Muscle layer of duodenum (tissue), 2 donors: ENCODE measurements at regions not wholly inside any gene's neighbourhood (a gene's known extent, or its start where the extent isn't known, plus 50 kb on each side); places are given as distances from the start of the nearest gene placed in this dataset.

Experiments used
- H3K27ac ChIP-seq: one replicate; pipeline ENCODE4 v1.7.0; 2013; ENCODE audit warnings: mild to moderate bottlenecking, low read length
- H3K27me3 ChIP-seq: one replicate; pipeline ENCODE4 v1.7.0; 2013; ENCODE audit warnings: low read depth, mild to moderate bottlenecking, control low read depth, low read length
- H3K36me3 ChIP-seq, 2 donors: one replicate each; pipeline ENCODE4 v1.7.0; 2013; ENCODE audit warnings: low read length in 2 of 2, control low read depth in 1 of 2, mild to moderate bottlenecking in 1 of 2; ENCODE audit not compliant: insufficient read depth in 2 of 2, control insufficient read depth in 1 of 2
- H3K4me1 ChIP-seq, 2 donors: one replicate each; pipeline ENCODE4 v1.7.0; 2013; ENCODE audit warnings: low read length in 2 of 2, mild to moderate bottlenecking in 2 of 2, control low read depth in 1 of 2, moderate library complexity in 1 of 2; ENCODE audit not compliant: insufficient read depth in 2 of 2, control insufficient read depth in 1 of 2
- H3K4me3 ChIP-seq, 2 donors: one replicate each; pipeline ENCODE4 v1.7.0; 2013; ENCODE audit warnings: low read length in 2 of 2, low read depth in 1 of 2, mild to moderate bottlenecking in 1 of 2
- H3K9me3 ChIP-seq, 2 donors: one replicate each; pipeline ENCODE4 v1.7.0; 2013; ENCODE audit warnings: low read length in 2 of 2, control low read depth in 1 of 2, mild to moderate bottlenecking in 1 of 2; ENCODE audit not compliant: control insufficient read depth in 1 of 2
- donor health status: healthy.

GRCh38 chr7:7125963-7126362 lies 56.4 kb upstream of the C1GALT1 start:
- H3K36me3 ChIP-seq: no peaks in the 10 kb centered on the region
- no peaks in the 10 kb centered on the region for H3K27me3 ChIP-seq
- H3K4me1 ChIP-seq: no peaks in the 10 kb centered on the region
- H3K4me3 ChIP-seq: no peak overlapping the region
- H3K27ac ChIP-seq: no peak overlapping the region
- H3K9me3 ChIP-seq: no peaks in the 10 kb centered on the region

- Histone ChIP-seq H3K4me1 (no peaks in the 10 kb centered on the region), H3K4me3 (no peak overlapping the region), H3K27ac (no peak overlapping the region), H3K9me3 (no peaks in the 10 kb centered on the region), H3K36me3 (no peaks in the 10 kb centered on the region), H3K27me3 (no peaks in the 10 kb centered on the region)
Observed at GRCh38 chr7:7127773-7128172, 54.6 kb upstream of the C1GALT1 start.

GRCh38 chr7:7129381-7129780 lies 53.0 kb upstream of the C1GALT1 start:
- Histone ChIP-seq H3K4me3 (no peak overlapping the region), H3K4me1 (no peaks in the 10 kb centered on the region), H3K36me3 (no peaks in the 10 kb centered on the region)

GRCh38 chr7:7131273-7131672 lies 51.1 kb upstream of the C1GALT1 start:
- no peaks in the 10 kb centered on the region for H3K36me3 ChIP-seq

More at GRCh38 chr7:7129381-7129780, 53.0 kb upstream of the C1GALT1 start:
- Histone ChIP-seq H3K27me3 (no peaks in the 10 kb centered on the region), H3K9me3 (no peaks in the 10 kb centered on the region), H3K27ac (no peak overlapping the region)

More at GRCh38 chr7:7131273-7131672, 51.1 kb upstream of the C1GALT1 start:
- no peaks in the 10 kb centered on the region for H3K9me3 ChIP-seq
- no peak overlapping the region for H3K27ac ChIP-seq
- no peaks in the 10 kb centered on the region for H3K4me1 ChIP-seq
- H3K4me3 ChIP-seq: no peak overlapping the region
- no peaks in the 10 kb centered on the region for H3K27me3 ChIP-seq
